Activated naive CD8-positive, alpha-beta T cell treated with anti-CD3 and anti-CD28 coated beads for 36 hours (primary cell): ENCODE measurements at regions not wholly inside any gene's neighbourhood (a gene's known extent, or its start where the extent isn't known, plus 50 kb on each side); places are given as distances from the start of the nearest gene placed in this dataset.

Experiments
- DNase-seq: peaks from one replicate; pipeline ENCODE4 v3.0.0; 2021
- H3K27ac Mint-ChIP-seq: one replicate; pipeline ENCODE4 v1.8.0; 2022; ENCODE audit warnings: mild to moderate bottlenecking, moderate library complexity, mixed read lengths
- H3K27me3 Mint-ChIP-seq: one replicate; pipeline ENCODE4 v1.8.0; 2022; ENCODE audit warnings: mild to moderate bottlenecking, mixed read lengths
- H3K36me3 Mint-ChIP-seq: one replicate; pipeline ENCODE4 v1.8.0; 2021; ENCODE audit warnings: mild to moderate bottlenecking, mixed read lengths
- H3K4me1 Mint-ChIP-seq: one replicate; pipeline ENCODE4 v1.8.0; 2021; ENCODE audit warnings: mixed read lengths
- H3K4me3 Mint-ChIP-seq: one replicate; pipeline ENCODE4 v1.8.0; 2022; ENCODE audit warnings: mild to moderate bottlenecking, moderate library complexity, mixed read lengths
- H3K9me3 Mint-ChIP-seq: one replicate; pipeline ENCODE4 v1.8.0; 2022; ENCODE audit warnings: mixed read lengths

DNA sequence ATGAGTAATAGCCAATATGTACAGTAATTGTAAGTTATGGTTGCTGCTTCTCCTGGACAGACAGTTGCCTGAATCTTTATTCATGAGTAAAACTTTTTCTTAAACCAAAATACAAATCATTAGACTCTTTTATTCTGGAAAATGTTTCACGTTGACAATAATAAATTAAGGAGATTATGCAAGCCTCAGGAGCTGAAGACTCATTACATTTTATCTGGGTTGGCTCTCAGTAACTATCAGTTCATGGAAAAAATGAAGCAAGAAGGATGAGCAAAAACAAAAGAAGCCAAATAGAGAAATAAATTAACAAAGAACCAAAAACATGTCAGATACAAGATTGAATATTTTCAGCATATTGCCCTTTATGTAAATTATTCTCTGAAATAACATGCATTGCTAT, 88.9 kb upstream of the PRR16 start:
- H3K27me3 Mint-ChIP-seq = no peaks in the 10 kb centered on the region
- H3K4me1 Mint-ChIP-seq = no peaks in the 10 kb centered on the region
- H3K9me3 Mint-ChIP-seq = peaks cover 11% of the 10 kb centered on the region
- H3K36me3 Mint-ChIP-seq = no peaks in the 10 kb centered on the region
- H3K4me3 Mint-ChIP-seq = no peak overlapping the region
- DNase-seq = no peak
- H3K27ac Mint-ChIP-seq = no peak overlapping the region

DNA sequence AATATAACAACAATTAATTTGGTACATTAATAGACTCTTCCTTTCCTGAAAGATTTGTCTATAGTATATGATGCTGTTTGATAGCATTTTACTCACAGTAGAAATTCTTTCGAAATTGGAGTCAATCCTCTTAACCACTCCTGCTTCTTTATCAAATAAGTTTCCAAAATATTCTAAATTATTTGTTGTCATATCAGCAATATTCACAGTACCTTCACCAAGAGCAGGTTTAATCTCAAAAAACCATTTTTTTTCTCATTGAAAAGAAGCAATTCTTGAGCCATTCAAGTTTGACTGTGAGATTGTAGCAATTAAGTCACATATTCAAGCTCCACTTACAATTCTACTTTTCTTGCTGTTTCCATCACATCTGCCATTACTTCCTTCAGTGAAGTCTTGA, 83.5 kb upstream of the PRR16 start:
- Mint-ChIP-seq H3K4me1 (no peaks in the 10 kb centered on the region), H3K27me3 (no peaks in the 10 kb centered on the region), H3K27ac (no peak overlapping the region), H3K4me3 (no peak overlapping the region), H3K9me3 (peaks cover 13% of the 10 kb centered on the region), H3K36me3 (no peaks in the 10 kb centered on the region)
- DNase-seq = no peak

GRCh38 chr5:120382833-120383232, 81.3 kb upstream of the PRR16 start:
- Mint-ChIP-seq H3K4me1 (no peaks in the 10 kb centered on the region), H3K27ac (no peak overlapping the region), H3K9me3 (peaks cover 9% of the 10 kb centered on the region), H3K27me3 (no peaks in the 10 kb centered on the region), H3K36me3 (no peaks in the 10 kb centered on the region), H3K4me3 (no peak overlapping the region)
- DNase-seq = no peak

DNA sequence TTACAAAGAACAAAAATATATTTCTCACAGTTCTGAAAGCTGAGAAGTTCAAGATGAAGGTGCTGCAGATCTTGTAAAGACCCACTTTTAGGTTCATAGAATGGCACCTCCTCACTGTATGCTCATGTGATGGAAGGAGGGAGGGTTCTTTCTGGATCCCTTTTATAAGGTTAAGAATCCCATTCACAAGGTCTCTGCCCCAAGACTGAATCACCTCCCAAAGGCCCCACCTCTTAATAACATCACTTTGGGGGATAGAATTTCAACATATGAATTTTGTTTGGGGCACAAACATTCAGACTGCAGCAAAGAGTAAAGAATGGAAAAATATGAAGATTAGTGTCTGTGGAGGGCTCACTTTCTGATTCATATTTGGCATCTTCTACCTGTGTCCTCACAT, 77.1 kb upstream of the PRR16 start:
- Mint-ChIP-seq H3K27ac (no peak overlapping the region), H3K27me3 (no peaks in the 10 kb centered on the region), H3K36me3 (no peaks in the 10 kb centered on the region), H3K4me1 (peaks cover 6% of the 10 kb centered on the region), H3K4me3 (no peak overlapping the region), H3K9me3 (no peaks in the 10 kb centered on the region)
- no peak for DNase-seq

DNA sequence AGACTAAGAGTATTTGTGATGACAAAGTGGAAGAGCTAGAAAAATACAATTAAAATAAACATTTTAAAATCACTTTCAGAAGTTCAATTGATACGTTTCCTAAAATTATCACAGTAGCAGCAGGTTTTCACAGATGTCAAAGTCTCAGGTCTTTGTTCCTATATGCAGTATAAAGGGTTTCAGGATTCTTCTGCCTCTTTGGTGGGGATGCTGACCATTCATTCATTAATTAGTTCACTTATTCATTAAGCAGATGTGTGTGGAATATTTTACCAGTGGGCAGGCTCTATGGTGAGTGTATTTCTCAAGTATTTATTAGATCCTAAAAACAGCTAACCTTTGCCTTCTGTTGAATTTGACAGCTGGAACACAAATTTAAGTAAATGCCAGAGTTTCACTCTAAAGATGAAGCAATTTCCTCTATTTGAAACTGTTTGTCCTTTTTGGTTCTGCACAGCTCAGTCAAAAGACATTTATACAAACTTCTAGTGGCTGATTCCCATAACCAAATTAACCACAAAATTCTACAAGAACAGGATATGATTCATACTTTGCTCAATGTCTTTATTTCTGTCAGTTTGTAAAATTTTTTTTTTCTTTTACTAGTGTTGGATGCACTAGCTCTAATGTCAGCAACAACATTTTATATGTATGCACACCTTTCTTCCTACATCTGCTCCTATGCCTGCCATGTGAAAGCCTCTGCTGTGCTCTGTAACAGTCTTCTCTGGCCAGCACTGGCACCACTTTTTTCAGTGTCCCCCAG, 75.9 kb upstream of the PRR16 start:
- Mint-ChIP-seq H3K27ac (peak overlapping the region; percentile 69), H3K4me3 (no peak overlapping the region)

GRCh38 chr5:120394259-120394658, 69.8 kb upstream of the PRR16 start:
- Mint-ChIP-seq H3K27me3 (no peaks in the 10 kb centered on the region), H3K9me3 (peaks cover 3% of the 10 kb centered on the region), H3K27ac (no peak overlapping the region)

More for the DNA sequence above, 75.9 kb upstream of the PRR16 start:
- peaks cover 6% of the 10 kb centered on the region for H3K4me1 Mint-ChIP-seq
- DNase-seq = no peak
- no peaks in the 10 kb centered on the region for H3K9me3 Mint-ChIP-seq
- no peaks in the 10 kb centered on the region for H3K27me3 Mint-ChIP-seq
- H3K36me3 Mint-ChIP-seq = no peaks in the 10 kb centered on the region

GRCh38 chr5:120396186-120396585, 67.9 kb upstream of the PRR16 start:
- no peak overlapping the region for H3K4me3 Mint-ChIP-seq
- H3K4me1 Mint-ChIP-seq = no peaks in the 10 kb centered on the region
- H3K36me3 Mint-ChIP-seq = no peaks in the 10 kb centered on the region
- H3K27me3 Mint-ChIP-seq = no peaks in the 10 kb centered on the region
- H3K27ac Mint-ChIP-seq = no peak overlapping the region
- no peak for DNase-seq
- H3K9me3 Mint-ChIP-seq = peaks cover 6% of the 10 kb centered on the region

More at GRCh38 chr5:120394259-120394658, 69.8 kb upstream of the PRR16 start:
- H3K4me1 Mint-ChIP-seq = no peaks in the 10 kb centered on the region
- no peak overlapping the region for H3K4me3 Mint-ChIP-seq
- no peak for DNase-seq
- no peaks in the 10 kb centered on the region for H3K36me3 Mint-ChIP-seq

DNA sequence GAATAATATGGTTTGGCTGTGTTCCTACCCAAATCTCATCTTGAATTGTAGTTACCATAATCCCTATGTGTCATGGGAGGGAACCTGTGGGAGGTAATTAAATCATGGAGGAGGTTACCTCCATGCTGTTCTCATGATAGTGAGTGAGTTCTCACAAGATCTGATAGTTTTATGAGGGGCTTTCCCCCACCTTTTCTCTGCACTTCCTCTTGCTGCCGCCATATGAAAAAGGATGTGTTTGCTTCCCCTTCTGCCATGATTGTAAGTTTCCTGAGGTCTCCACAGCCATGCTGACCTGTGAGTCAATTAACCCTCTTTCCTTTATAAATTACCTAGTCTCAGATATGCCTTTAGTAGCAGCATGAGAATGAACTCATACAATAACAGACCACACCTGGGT, 63.7 kb upstream of the PRR16 start:
- Mint-ChIP-seq H3K4me1 (no peaks in the 10 kb centered on the region), H3K27ac (no peak overlapping the region), H3K9me3 (peaks cover 6% of the 10 kb centered on the region), H3K27me3 (no peaks in the 10 kb centered on the region), H3K36me3 (no peaks in the 10 kb centered on the region), H3K4me3 (no peak overlapping the region)
- no peak for DNase-seq

DNA sequence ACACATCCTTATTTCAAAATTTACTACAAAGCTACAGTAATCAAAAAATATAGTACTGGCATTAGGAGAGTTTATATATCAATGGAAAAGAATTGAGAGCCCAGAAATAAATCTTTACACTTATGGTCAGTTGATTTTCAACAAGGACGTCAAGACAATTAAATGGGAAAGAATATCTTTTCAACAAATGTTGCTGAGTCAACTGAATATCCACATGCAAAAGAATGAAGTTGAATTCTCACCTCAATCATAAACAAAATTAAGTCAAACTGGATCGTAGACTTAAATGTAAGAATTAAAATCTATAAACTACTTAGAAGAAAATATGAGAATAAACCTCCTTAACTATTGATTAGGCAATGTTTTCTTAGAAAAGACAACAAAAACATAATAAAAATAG, 61.5 kb upstream of the PRR16 start:
- Mint-ChIP-seq H3K4me1 (no peaks in the 10 kb centered on the region), H3K27ac (no peak overlapping the region), H3K9me3 (peaks cover 6% of the 10 kb centered on the region), H3K27me3 (no peaks in the 10 kb centered on the region), H3K4me3 (no peak overlapping the region), H3K36me3 (no peaks in the 10 kb centered on the region)
- no peak for DNase-seq

GRCh38 chr5:120405286-120405864, 58.7 kb upstream of the PRR16 start:
- no peaks in the 10 kb centered on the region for H3K36me3 Mint-ChIP-seq
- no peak for DNase-seq
- no peak overlapping the region for H3K4me3 Mint-ChIP-seq
- no peaks in the 10 kb centered on the region for H3K4me1 Mint-ChIP-seq
- H3K27me3 Mint-ChIP-seq = no peaks in the 10 kb centered on the region
- H3K9me3 Mint-ChIP-seq = peaks cover 2% of the 10 kb centered on the region
- no peak overlapping the region for H3K27ac Mint-ChIP-seq

GRCh38 chr5:120405923-120406322, 58.2 kb upstream of the PRR16 start:
- DNase-seq = no peak
- H3K27me3 Mint-ChIP-seq = no peaks in the 10 kb centered on the region
- H3K9me3 Mint-ChIP-seq = peaks cover 2% of the 10 kb centered on the region
- no peak overlapping the region for H3K4me3 Mint-ChIP-seq
- no peaks in the 10 kb centered on the region for H3K4me1 Mint-ChIP-seq
- no peaks in the 10 kb centered on the region for H3K36me3 Mint-ChIP-seq
- H3K27ac Mint-ChIP-seq = no peak overlapping the region

DNA sequence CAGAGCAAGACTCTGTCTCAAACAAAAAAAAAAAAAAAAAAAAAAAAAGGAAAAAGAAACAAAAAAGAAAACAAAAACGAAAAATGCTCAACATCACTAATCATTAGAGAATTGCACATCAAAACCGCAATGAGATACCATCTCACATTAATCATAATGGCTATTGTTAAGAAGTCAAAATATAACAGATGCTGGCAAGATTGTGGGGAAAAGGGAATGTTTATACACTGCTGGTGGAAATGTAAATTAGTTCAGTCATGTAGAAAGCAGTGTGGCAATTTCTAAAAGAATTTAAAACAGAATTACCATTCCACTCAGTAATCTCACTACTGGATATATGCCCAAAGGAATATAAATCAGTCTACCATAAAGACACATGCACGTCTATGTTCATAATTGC, 50.4 kb upstream of the PRR16 start:
- no peaks in the 10 kb centered on the region for H3K9me3 Mint-ChIP-seq
- H3K4me1 Mint-ChIP-seq = no peaks in the 10 kb centered on the region
- H3K36me3 Mint-ChIP-seq = no peaks in the 10 kb centered on the region
- no peak overlapping the region for H3K27ac Mint-ChIP-seq
- H3K27me3 Mint-ChIP-seq = no peaks in the 10 kb centered on the region
- no peak for DNase-seq
- H3K4me3 Mint-ChIP-seq = no peak overlapping the region
